HCT116 (cell line): ENCODE measurements at regions not wholly inside any gene's neighbourhood (a gene's known extent, or its start where the extent isn't known, plus 50 kb on each side); places are given as distances from the start of the nearest gene placed in this dataset.
"Not testable (repeated sequence)": the region's sequence is repeated elsewhere in the genome, so short reads cannot be mapped to it uniquely, and the experiment has no call there.

Source experiments
- ATAC-seq: fragments of 200-7000 bp; cut with Tn5 transposase; 2 replicates; pipeline ENCODE4 v1.9.1; 2020; ENCODE audit warnings: mild to moderate bottlenecking, moderate library complexity
- BruUV-seq: library from RNA; stranded (reverse); fragments of 400-500 nt; replicated peaks from 2 replicates; lab custom pipeline; 2021; lab: Mats Ljungman, UMichigan
- CTCF ChIA-PET: fragments of 300-600 bp; sonication (Branson Sonifier 250); formaldehyde crosslinking; loops from one replicate; lab custom pipeline; 2021; ENCODE audit warnings: antibody characterized with exemption; lab: Charles Lee
- POLR2A ChIA-PET: fragments of 300-600, 350-600 bp; sonication (Branson Sonifier 250); formaldehyde crosslinking; loops from one replicate; lab custom pipeline; 2021; ENCODE audit warnings: antibody characterized with exemption; lab: Charles Lee
- RAD21 ChIA-PET, 2 experiments: fragments of 300-600 bp; sonication (Branson Sonifier 250); formaldehyde crosslinking; loops; one replicate each; lab custom pipeline; 2023; ENCODE audit warnings: low total read pairs in 2 of 2; ENCODE audit not compliant: uncharacterized antibody in 2 of 2, unreplicated experiment in 2 of 2, low non-redundant PET in 1 of 2; lab: Charles Lee
- DNase-seq: peaks from one replicate; pipeline ENCODE4 v3.0.0-alpha.2; 2010; ENCODE audit warnings: low read depth, low spot score
- H2AFZ ChIP-seq: fragments of 200-600 bp; shearing (Covaris generic), sonication (generic); 2 replicates; pipeline ENCODE4 v1.6.1; 2017; ENCODE audit warnings: low read depth, mixed run types, mixed read lengths, antibody characterized with exemption, low read length; ENCODE audit not compliant: poor library complexity, severe bottlenecking
- H3K27ac ChIP-seq: 2 replicates; pipeline ENCODE4 v1.5.1; 2012; ENCODE audit warnings: low read depth, low read length
- H3K27me3 ChIP-seq: fragments of 200-600 bp; sonication (generic); 2 replicates; pipeline ENCODE4 v1.6.1; 2016; ENCODE audit warnings: mixed run types, low read length, mixed read lengths; ENCODE audit not compliant: insufficient read depth
- H3K36me3 ChIP-seq, 2 experiments: fragments of 200-500 bp in 1 of 2; fragments of 200-600 bp in 1 of 2; sonication (Bioruptor generic) in 1 of 2; sonication (generic) in 1 of 2; 2 replicates each; pipeline versions ENCODE4 v1.5.1 to v1.6.1; 2014 to 2016; ENCODE audit warnings: low read length in 2 of 2, inconsistent platforms in 1 of 2, mixed read lengths in 1 of 2, mixed run types in 1 of 2; ENCODE audit not compliant: insufficient read depth in 2 of 2, control insufficient read depth in 1 of 2
- H3K4me1 ChIP-seq, 2 experiments: fragments of 200-600 bp in 1 of 2; sonication (generic) in 1 of 2; 2 replicates each; pipeline versions ENCODE4 v1.5.1 to v1.6.1; 2012 to 2017; ENCODE audit warnings: low read length in 2 of 2, inconsistent platforms in 1 of 2, mild to moderate bottlenecking in 1 of 2, mixed read lengths in 1 of 2, mixed run types in 1 of 2, moderate library complexity in 1 of 2; ENCODE audit not compliant: insufficient read depth in 2 of 2, control insufficient read depth in 1 of 2
- H3K4me2 ChIP-seq: fragments of 200-600 bp; sonication (generic); 2 replicates; pipeline ENCODE4 v1.6.1; 2017; ENCODE audit warnings: mixed run types, low read length, mixed read lengths
- H3K4me3 ChIP-seq, 2 experiments: fragments of 200-600 bp in 1 of 2; sonication (generic) in 1 of 2; replicated peaks in 1 of 2; 2 replicates each; pipeline ENCODE4 v1.5.1; 2011 to 2016; ENCODE audit warnings: low read length in 2 of 2, control low read depth in 1 of 2, low read depth in 1 of 2, mild to moderate bottlenecking in 1 of 2, mixed read lengths in 1 of 2, mixed run types in 1 of 2
- H3K79me2 ChIP-seq: fragments of 200-600 bp; sonication (generic); 2 replicates; pipeline ENCODE4 v1.6.1; 2017; ENCODE audit warnings: mild to moderate bottlenecking, mixed run types, low read length, moderate library complexity, mixed read lengths; ENCODE audit not compliant: insufficient read depth
- H3K9ac ChIP-seq: fragments of 200-600 bp; sonication (generic); 2 replicates; pipeline ENCODE4 v1.6.1; 2016; ENCODE audit warnings: low read length, mixed read lengths
- H3K9me2 ChIP-seq: fragments of 200-600 bp; sonication (generic), shearing (Covaris generic); 2 replicates; pipeline ENCODE4 v1.6.1; 2017; ENCODE audit warnings: mixed run types, mild to moderate bottlenecking, moderate library complexity; ENCODE audit not compliant: insufficient read depth
- H3K9me3 ChIP-seq, 2 experiments: fragments of 200-500 bp in 1 of 2; fragments of 200-600 bp in 1 of 2; sonication (Bioruptor generic) in 1 of 2; sonication (generic) in 1 of 2; 2 replicates each; pipeline ENCODE4 v1.6.1; 2014 to 2017; ENCODE audit warnings: low read length in 2 of 2, mixed read lengths in 2 of 2, inconsistent platforms in 1 of 2, low read depth in 1 of 2, mild to moderate bottlenecking in 1 of 2, mixed run types in 1 of 2, moderate library complexity in 1 of 2; ENCODE audit not compliant: control insufficient read depth in 1 of 2, insufficient read depth in 1 of 2
- H4K20me1 ChIP-seq: fragments of 200-600 bp; sonication (generic), shearing (Covaris generic); 2 replicates; pipeline ENCODE4 v1.6.1; 2017; ENCODE audit warnings: mixed run types, mild to moderate bottlenecking, moderate library complexity; ENCODE audit not compliant: insufficient read depth
- TCF7L2 ChIP-seq: IDR thresholded peaks from 2 replicates; pipeline ENCODE4 v1.7.0; 2011; ENCODE audit warnings: borderline replicate concordance, inconsistent platforms; ENCODE audit not compliant: insufficient read depth, insufficient read length; ENCODE audit errors: extremely low read depth
- ZBTB33 ChIP-seq: IDR thresholded peaks from 2 replicates; pipeline ENCODE4 v1.6.1; 2011; ENCODE audit warnings: mild to moderate bottlenecking, low read length, moderate library complexity; ENCODE audit not compliant: insufficient replicate concordance; ENCODE audit errors: extremely low read depth
- intact Hi-C: fragments of 100-400 bp; cut with micrococcal nuclease; formaldehyde crosslinking; loops from 2 replicates; pipeline ENCODE4 v1.10.0; 2022

GRCh38 chr2:230602562-230603230 is 109.9 kb upstream of the CAB39 start:
- no peak for DNase-seq
- Histone ChIP-seq H3K4me1 (peaks cover 0 to 3% of the 10 kb centered on the region in 2 experiments; a peak in 2 of 4 replicates), H3K4me3 (no peak overlapping the region), H2AFZ (no peak overlapping the region), H3K79me2 (no peaks in the 10 kb centered on the region), H3K9me3 (no peaks in the 10 kb centered on the region), H3K27ac (no peak overlapping the region), H3K9me2 (no peaks in the 10 kb centered on the region), H3K4me2 (no peak overlapping the region), H3K36me3 (no peaks in the 10 kb centered on the region), H3K27me3 (no peaks in the 10 kb centered on the region), H4K20me1 (no peaks in the 10 kb centered on the region), H3K9ac (no peak overlapping the region)
- ChIA-PET POLR2A (interaction anchor here (1.6 kb wide), 1 partner anchor 12 kb away, joined by 3 read pairs; no protein-coding TSS in a partner anchor), RAD21 (no interaction called here), CTCF (interaction anchor here (1.6 kb wide), 1 partner anchor 8 kb away, joined by 4 read pairs; no protein-coding TSS in a partner anchor)
- ATAC-seq, result no peak
- intact Hi-C loops, result no loop called here
- no TSS peak for BruUV-seq
- TF ChIP-seq TCF7L2 (no peak), ZBTB33 (no peak)
- TF ChIP-seq, all 23 proteins: peak for 0

- H3K4me2 ChIP-seq, intact Hi-C loops, H3K27ac ChIP-seq, ATAC-seq, H3K4me3 ChIP-seq, H3K9me2 ChIP-seq, H3K9me3 ChIP-seq, DNase-seq, H3K36me3 ChIP-seq, H4K20me1 ChIP-seq, H3K27me3 ChIP-seq, H3K79me2 ChIP-seq, H2AFZ ChIP-seq, H3K4me1 ChIP-seq, H3K9ac ChIP-seq, BruUV-seq, CTCF ChIA-PET, RAD21 ChIA-PET: not testable (repeated sequence)
- POLR2A ChIA-PET, result interaction anchor here (1.6 kb wide), 1 partner anchor 12 kb away, joined by 3 read pairs; no protein-coding TSS in a partner anchor
These were observed 109.3 kb upstream of the CAB39 start for GRCh38 chr2:230603317-230603716.
